OCI-LY7 (cell line): ENCODE measurements at regions not wholly inside any gene's neighbourhood (a gene's known extent, or its start where the extent isn't known, plus 50 kb on each side); places are given as distances from the start of the nearest gene placed in this dataset.

Experiments
- CTCF ChIP-seq: fragments of 200-600 bp; sonication (generic); conservative IDR thresholded peaks from 2 replicates; pipeline ENCODE4 v1.5.1; 2014; ENCODE audit warnings: mild to moderate bottlenecking, antibody characterized with exemption, low read length, moderate library complexity, mixed read lengths
- EZH2phosphoT487 ChIP-seq: fragments of 200-600 bp; sonication (generic); IDR thresholded peaks from 2 replicates; pipeline ENCODE4 v1.6.1; 2018; ENCODE audit warnings: low read depth, borderline replicate concordance, mild to moderate bottlenecking, mixed run types, antibody characterized with exemption, low read length, moderate library complexity, mixed read lengths

- TF ChIP-seq CTCF (no peak), EZH2phosphoT487 (no peak)
Measured at GRCh38 chr18:73147590-73147989, 279.8 kb upstream of the NETO1 start.
